Urinary bladder (tissue), 3 donors: ENCODE measurements at regions not wholly inside any gene's neighbourhood (a gene's known extent, or its start where the extent isn't known, plus 50 kb on each side); places are given as distances from the start of the nearest gene placed in this dataset.
"Not testable (repeated sequence)": the region's sequence is repeated elsewhere in the genome, so short reads cannot be mapped to it uniquely, and the experiment has no call there.

ENCODE experiments used
- DNase-seq: peaks from one replicate; pipeline ENCODE4 v3.0.0-alpha.2; 2015; ENCODE audit errors: extremely low spot score
- H3K27ac ChIP-seq: one replicate; pipeline ENCODE4 v1.5.1; 2013; ENCODE audit warnings: low read depth, mild to moderate bottlenecking, moderate library complexity
- H3K36me3 ChIP-seq: one replicate; pipeline ENCODE4 v1.6.1; 2013; ENCODE audit warnings: mild to moderate bottlenecking, moderate library complexity; ENCODE audit not compliant: insufficient read depth
- H3K4me1 ChIP-seq: one replicate; pipeline ENCODE4 v1.6.1; 2013; ENCODE audit warnings: mild to moderate bottlenecking, moderate library complexity; ENCODE audit not compliant: insufficient read depth
- H3K4me3 ChIP-seq: one replicate; pipeline ENCODE4 v1.5.1; 2013; ENCODE audit warnings: low read depth, low read length
- WGBS: extraction: QIAGEN DNeasy Blood & Tissue Kit; methylation state at CpG from one replicate; pipeline ENCODE4 v1.1.7; 2013; 5-methylcytosine and 5-hydroxymethylcytosine counted together
- donor health status: healthy with polysubstance abuse.
- donor health status: healthy.

GRCh38 chr4:49117951-49118350, 131.9 kb downstream of the CWH43 start:
- not testable (repeated sequence) for H3K36me3 ChIP-seq, H3K4me1 ChIP-seq, DNase-seq, H3K27ac ChIP-seq, H3K4me3 ChIP-seq
- WGBS: 73% methylated on average over 7 of the region's 7 CpGs

GRCh38 chr4:49118379-49119212, 132.5 kb downstream of the CWH43 start:
- not testable (repeated sequence) for H3K4me1 ChIP-seq, H3K4me3 ChIP-seq, H3K27ac ChIP-seq, DNase-seq, H3K36me3 ChIP-seq
- 65% methylated on average over 16 of the region's 16 CpGs for WGBS

GRCh38 chr4:49119345-49119744, 133.3 kb downstream of the CWH43 start:
- H3K4me3 ChIP-seq, H3K36me3 ChIP-seq, DNase-seq, H3K4me1 ChIP-seq, H3K27ac ChIP-seq: not testable (repeated sequence)
- WGBS: 62% methylated on average over 8 of the region's 8 CpGs

GRCh38 chr4:49120042-49120779, 134.1 kb downstream of the CWH43 start:
- H3K36me3 ChIP-seq, H3K4me3 ChIP-seq: not testable (repeated sequence)
- WGBS: 53% methylated on average over 15 of the region's 15 CpGs

GRCh38 chr4:49120804-49121203, 134.7 kb downstream of the CWH43 start:
- H3K4me1 ChIP-seq: not testable (repeated sequence)
- peak; percentile 70 for DNase-seq
- WGBS: 64% methylated on average over 10 of the region's 10 CpGs

More at GRCh38 chr4:49120042-49120779, 134.1 kb downstream of the CWH43 start:
- not testable (repeated sequence) for DNase-seq, H3K27ac ChIP-seq, H3K4me1 ChIP-seq

GRCh38 chr4:49126443-49126842, 140.4 kb downstream of the CWH43 start:
- H3K27ac ChIP-seq, H3K4me3 ChIP-seq, H3K4me1 ChIP-seq, DNase-seq, H3K36me3 ChIP-seq: not testable (repeated sequence)
- WGBS: 80% methylated on average over 4 of the region's 9 CpGs

More at GRCh38 chr4:49120804-49121203, 134.7 kb downstream of the CWH43 start:
- H3K36me3 ChIP-seq, H3K4me3 ChIP-seq, H3K27ac ChIP-seq: not testable (repeated sequence)

- H3K27ac ChIP-seq, H3K4me1 ChIP-seq, DNase-seq, H3K36me3 ChIP-seq, H3K4me3 ChIP-seq: not testable (repeated sequence)
- no CpG with 5 or more reads among the region's 5 CpGs for WGBS
Observed at GRCh38 chr4:49126858-49127257, 140.8 kb downstream of the CWH43 start.

- H3K27ac ChIP-seq, DNase-seq, H3K4me3 ChIP-seq, H3K36me3 ChIP-seq, H3K4me1 ChIP-seq: not testable (repeated sequence)
- no CpG with 5 or more reads among the region's 5 CpGs for WGBS
Observed at GRCh38 chr4:49129385-49129784, 143.3 kb downstream of the CWH43 start.

- not testable (repeated sequence) for DNase-seq, H3K27ac ChIP-seq, H3K36me3 ChIP-seq, H3K4me1 ChIP-seq, H3K4me3 ChIP-seq
- 56% methylated on average over 4 of the region's 8 CpGs for WGBS
Observed at GRCh38 chr4:49129870-49130269, 143.8 kb downstream of the CWH43 start.

- not testable (repeated sequence) for DNase-seq, H3K4me1 ChIP-seq, H3K4me3 ChIP-seq, H3K36me3 ChIP-seq, H3K27ac ChIP-seq
- 0% methylated on average over 2 of the region's 7 CpGs for WGBS
Observed at GRCh38 chr4:49130724-49131123, 144.6 kb downstream of the CWH43 start.

GRCh38 chr4:49137043-49137442, 151.0 kb downstream of the CWH43 start:
- H3K27ac ChIP-seq, DNase-seq, H3K36me3 ChIP-seq, H3K4me1 ChIP-seq, H3K4me3 ChIP-seq: not testable (repeated sequence)
- 61% methylated on average over 3 of the region's 10 CpGs for WGBS

GRCh38 chr4:49137961-49138360, 151.9 kb downstream of the CWH43 start:
- not testable (repeated sequence) for H3K4me3 ChIP-seq, DNase-seq, H3K36me3 ChIP-seq, H3K27ac ChIP-seq, H3K4me1 ChIP-seq
- WGBS: 5% methylated on average over 4 of the region's 6 CpGs

- H3K36me3 ChIP-seq, H3K4me3 ChIP-seq, H3K27ac ChIP-seq, DNase-seq, H3K4me1 ChIP-seq: not testable (repeated sequence)
- 70% methylated on average over 5 of the region's 10 CpGs for WGBS
Observed at GRCh38 chr4:49138818-49139217, 152.7 kb downstream of the CWH43 start.

GRCh38 chr4:49139513-49139912, 153.4 kb downstream of the CWH43 start:
- H3K4me3 ChIP-seq, H3K27ac ChIP-seq, DNase-seq, H3K4me1 ChIP-seq, H3K36me3 ChIP-seq: not testable (repeated sequence)
- 77% methylated on average over 7 of the region's 8 CpGs for WGBS
